CD4-positive, alpha-beta T cell treated with Interleukin-10 for 1 hour (primary cell): ENCODE measurements at regions not wholly inside any gene's neighbourhood (a gene's known extent, or its start where the extent isn't known, plus 50 kb on each side); places are given as distances from the start of the nearest gene placed in this dataset.

Experiments
- DNase-seq: peaks from one replicate; pipeline ENCODE4 v3.0.0-alpha.2; 2020

- no peak for DNase-seq
Measured at GRCh38 chr9:109549386-109549785, 51.3 kb upstream of the PTPN3 start.

- no peak for DNase-seq
Measured at GRCh38 chr9:109551651-109552050, 53.5 kb upstream of the PTPN3 start.

GRCh38 chr9:109555215-109555614 lies 57.1 kb upstream of the PTPN3 start:
- DNase-seq, result no peak

DNA sequence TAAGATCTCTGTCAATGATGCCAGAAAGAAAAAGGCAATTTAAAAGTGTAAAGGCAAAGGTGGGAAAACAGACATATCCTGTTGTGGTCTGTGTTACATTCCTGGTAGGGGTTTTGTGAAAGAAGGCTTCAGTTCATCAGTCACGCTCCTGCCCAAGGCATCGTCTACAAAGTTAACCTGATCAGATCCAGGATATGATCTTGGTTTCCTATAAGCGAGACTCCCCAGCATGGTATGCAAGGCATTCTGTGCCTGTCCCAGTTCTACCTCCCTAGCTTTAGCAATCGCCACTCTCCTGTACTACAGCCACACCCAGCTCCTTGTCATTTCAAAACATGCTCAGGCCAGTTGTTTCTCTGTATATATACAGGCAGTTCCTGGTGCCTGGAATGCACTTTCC lies 58.0 kb upstream of the PTPN3 start:
- no peak for DNase-seq

DNA sequence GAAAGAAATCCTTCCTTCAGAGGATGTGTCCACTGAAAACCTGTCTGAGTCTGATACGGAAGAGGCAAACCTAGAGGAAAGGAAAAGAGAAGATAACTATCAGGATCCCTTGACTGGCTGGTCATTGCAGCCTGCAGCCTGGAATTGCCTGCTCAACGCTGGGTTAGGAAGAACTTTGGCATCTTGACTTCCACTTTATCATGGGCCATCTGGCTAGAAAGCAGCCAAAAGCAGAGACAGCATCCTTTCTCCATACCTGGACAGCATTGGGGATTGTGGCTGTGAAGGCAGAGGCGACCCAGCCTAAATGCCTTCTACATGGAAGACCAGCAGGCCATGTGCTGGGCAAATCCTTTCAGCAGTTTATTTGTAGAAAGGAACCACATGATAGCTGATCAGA lies 58.7 kb upstream of the PTPN3 start:
- DNase-seq, result no peak

DNA sequence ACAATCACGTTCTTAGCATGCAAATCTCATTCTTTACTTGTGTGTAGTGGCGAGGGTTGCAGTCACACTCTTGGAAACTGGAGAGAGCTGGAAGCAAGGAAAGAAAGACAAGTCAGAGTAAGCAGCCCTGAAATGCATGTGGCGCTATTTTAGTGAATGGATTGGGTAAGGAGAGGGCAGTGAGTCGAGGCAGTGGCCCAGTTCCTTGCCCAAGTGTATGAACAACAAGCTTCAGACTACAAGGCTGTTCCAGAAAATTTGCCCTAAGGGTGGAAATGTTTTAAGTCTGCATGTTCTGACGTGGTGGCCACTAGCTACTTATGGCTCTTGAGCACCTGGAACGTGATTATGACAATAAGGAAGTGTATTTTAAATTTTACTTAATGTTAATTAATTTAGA lies 59.4 kb upstream of the PTPN3 start:
- no peak for DNase-seq

DNA sequence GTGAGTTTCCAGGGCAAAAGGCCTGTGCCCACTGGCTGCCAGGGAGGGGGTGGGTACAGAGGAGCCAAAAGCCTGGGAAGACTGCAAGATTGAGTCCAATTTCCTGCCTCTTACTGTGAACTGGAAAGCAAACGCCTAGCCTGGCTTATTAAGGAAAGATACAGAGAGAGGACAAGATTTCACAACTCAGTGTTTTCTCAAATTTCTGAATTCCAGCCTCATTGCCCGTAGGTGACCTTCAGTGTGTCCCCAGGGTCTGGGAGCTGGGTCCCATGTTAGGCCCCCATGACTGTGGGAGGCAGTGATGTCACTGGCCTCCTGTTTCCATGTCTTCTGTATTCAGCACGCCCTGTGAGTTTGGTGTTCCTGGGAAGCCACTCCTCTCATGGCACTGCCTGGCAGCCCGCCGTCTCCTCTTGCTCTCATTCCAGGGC lies 60.6 kb upstream of the PTPN3 start:
- no peak for DNase-seq

DNA sequence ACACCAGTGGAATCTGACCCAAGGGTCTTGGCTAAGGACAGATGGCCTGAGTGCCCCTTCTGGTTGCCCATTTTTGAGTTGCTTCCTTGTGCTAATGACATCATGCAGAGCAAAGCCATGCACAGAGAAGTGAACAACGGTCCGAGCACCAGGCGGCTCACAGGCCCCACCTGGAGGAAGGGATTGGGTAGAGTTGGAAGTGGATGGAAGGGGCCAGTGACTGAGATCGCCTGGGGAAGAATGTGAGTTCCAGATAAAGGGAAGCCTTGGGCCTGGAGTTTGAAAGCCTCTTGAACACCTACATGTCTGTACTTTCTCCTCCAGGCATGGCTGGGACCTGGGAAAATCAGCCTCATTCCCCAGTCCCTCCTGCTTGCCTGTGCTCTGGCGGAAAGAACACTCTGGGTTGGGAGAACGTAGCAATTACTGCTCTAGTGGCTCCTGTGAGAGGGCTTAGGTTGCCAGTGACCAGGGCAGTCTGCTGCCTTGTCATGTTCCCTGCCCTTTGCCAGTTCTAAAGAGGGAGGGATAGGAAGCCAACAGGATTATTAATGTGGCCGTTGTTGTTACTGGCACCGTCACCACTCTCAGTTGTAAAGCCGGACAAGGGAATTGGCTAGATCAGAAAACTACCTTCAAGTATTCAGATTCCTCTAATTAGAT lies 62.5 kb upstream of the PTPN3 start:
- DNase-seq, result no peak

GRCh38 chr9:109561137-109561536 lies 63.0 kb upstream of the PTPN3 start:
- DNase-seq, result no peak

DNA sequence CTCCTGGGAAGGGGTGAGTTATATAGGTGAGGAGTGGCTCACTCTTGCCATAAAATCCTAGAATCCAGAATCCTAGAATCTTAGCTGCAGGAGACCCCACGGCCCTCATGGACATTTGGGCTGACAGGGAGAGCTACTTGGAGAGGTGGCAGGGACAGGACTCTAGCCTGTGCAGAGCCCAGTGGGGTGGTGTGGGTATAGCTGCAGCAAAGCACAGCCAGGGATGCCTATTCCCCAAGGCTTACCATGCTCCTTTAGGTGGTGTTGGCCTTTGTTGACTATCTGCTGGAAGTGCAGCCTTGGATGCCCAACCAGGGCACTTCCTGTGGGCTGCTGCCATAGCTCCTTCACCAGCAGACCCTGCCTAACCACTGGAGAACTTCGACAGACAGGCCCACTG lies 70.0 kb upstream of the PTPN3 start:
- DNase-seq, result no peak

GRCh38 chr9:109568568-109569210 lies 70.6 kb upstream of the PTPN3 start:
- DNase-seq, result no peak

DNA sequence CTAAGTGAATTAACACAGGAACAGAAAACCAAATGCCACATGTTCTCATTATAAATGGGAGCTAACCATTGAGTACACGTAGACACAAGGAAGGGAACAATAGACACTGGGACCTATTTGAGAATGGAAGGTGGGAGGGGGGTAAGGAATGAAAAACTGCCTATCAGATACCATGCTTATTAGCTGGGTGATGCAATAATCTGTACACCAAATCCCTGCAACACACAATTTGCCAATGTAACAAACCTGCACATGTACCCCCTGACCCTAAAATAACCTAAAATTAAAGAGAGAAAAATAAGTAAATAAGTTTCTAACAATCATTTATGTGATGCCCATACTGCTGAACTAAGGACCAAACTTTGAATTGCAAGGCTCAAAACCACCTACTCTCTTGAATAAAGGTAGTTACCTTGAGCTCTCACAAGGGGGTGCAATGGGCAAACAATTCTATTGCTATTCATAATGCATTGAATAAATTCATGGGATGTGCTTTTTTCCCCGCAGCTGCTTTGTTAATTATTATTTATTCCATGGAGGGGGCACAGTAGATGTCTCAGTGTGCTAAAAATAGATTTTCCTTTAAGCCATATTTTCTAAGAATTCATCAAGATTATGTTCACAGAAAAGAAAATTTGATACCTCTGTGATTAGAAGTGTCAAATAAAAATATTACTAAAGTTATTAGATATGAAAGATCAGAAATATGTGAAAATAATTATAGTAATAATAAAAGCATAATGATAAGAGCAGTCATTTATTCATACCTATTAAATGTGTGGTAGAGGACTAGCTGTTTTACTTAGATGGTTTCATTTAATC lies 76.2 kb upstream of the PTPN3 start:
- peak; percentile 3 for DNase-seq

- DNase-seq, result no peak
Measured at GRCh38 chr9:109576762-109577161, 78.7 kb upstream of the PTPN3 start.

DNA sequence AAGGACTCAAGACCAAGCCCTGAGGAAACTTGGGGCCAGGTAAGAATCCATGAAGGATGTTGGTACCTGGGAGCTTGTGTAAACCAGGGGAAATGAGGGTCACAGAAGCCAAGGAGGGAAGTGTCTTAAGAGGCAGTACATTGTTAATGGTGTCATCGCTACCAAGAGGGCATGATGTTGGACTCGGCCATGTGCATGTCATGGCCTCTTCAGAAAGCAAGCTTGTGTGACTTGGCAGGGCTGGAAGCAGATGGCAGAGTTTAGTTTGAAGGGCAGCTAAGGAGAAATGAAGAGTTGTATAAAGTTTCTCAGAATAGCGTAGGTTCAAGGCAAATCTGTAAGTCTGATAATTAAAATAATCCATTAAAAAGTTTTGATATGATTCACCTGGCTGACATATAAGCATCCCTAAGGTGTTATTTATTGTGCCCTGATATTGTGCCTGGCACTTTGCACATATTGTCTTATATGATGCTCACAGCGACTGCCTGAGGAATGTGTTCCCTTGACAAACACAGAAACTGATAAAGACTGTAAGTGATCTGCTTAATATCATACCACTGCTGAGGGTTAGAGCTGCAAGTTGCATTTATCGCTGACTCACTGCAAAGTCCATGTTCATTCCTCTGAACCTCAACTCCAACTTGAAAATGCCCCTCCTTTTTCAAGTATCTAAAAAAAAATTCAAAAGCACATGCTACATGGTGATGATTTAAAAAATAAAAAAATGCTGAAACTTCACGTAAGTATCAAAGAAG lies 81.3 kb upstream of the PTPN3 start:
- no peak for DNase-seq

DNA sequence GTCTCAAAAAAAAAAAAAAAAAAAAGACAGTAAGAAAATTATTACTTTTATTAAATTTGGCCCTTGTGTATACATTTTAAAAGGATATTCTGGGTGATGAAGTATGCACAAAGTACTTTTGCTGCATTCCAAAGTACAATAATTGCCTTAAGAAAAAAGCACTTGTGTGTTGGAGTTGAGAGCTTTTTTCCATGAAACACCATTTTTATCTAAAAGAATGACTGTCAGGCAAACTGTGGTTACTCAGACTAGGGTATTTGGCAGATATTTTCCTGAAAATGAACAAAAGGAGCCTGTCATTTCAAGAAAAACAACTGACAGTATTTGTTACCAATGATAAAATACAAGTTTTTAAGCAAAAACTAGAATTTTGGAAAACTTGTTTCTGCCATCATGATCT lies 84.3 kb upstream of the PTPN3 start:
- DNase-seq, result no peak

DNA sequence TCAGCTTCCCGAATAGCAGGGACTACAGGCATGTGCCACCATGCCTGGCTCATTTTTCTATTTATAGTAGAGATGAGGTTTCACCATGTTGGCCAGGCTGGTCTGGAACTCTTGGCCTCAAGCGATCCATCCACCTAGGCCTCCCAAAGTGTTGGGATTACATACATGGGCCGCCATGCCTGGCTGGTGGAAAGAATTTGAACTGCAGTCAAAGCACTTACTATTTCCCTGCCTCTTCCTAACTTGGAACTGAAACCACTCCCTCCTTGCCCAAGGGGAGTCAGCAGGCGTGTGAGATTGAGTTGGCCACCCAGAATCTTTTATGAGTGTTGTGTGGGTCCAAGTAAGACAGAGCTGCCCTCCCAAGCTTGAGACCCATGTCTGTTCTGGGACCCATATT lies 86.1 kb upstream of the PTPN3 start:
- no peak for DNase-seq

DNA sequence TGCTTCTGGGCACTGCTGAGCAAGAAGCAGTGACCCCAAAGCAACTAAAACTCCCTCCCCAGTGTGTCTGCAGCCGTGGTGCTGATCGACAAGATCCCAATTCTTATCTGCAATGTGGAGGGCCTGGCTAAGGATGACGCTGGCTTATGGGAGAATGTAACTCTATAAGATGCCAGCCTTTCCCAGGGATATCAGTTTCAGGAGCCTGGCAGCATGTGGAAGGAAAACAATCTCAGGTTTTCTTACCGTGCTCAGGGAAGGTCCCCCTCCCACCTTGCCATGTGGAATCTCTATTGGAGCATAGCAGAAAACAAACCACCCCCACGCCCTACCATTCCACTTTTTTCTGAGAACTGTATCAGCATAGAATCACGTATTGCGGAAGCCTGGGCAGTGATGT lies 87.7 kb upstream of the PTPN3 start:
- no peak for DNase-seq

- no peak for DNase-seq
Measured at GRCh38 chr9:109586993-109587392, 88.9 kb upstream of the PTPN3 start.

DNA sequence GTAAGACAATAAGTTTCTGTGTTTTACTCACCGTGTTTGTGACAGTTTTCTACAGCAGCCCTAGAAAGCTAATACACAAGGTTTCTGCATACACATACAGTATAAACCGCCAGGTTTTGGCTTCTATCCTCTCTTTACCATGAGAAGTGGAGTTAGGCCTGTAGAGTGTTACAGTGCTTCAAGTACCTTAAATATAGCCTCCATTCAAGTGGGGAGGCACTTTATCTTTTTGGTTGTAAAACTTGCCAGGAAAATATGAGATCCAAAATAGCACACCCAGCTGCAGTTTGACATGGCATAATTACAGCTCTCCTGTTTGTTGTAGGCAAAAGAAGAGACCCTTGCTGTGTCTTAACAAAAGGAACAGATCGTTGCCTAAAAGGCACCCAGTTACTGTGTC lies 90.3 kb upstream of the PTPN3 start:
- no peak for DNase-seq

GRCh38 chr9:109590966-109591365 lies 92.9 kb upstream of the PTPN3 start:
- no peak for DNase-seq

- DNase-seq, result no peak
Measured at GRCh38 chr9:109591691-109592090, 93.6 kb upstream of the PTPN3 start.

- DNase-seq, result no peak
Measured at GRCh38 chr9:109593612-109594011, 95.5 kb upstream of the PTPN3 start.

- DNase-seq, result no peak
Measured at GRCh38 chr9:109597496-109597895, 99.4 kb upstream of the PTPN3 start.
